HEK293 (cell line): ENCODE measurements at regions not wholly inside any gene's neighbourhood (a gene's known extent, or its start where the extent isn't known, plus 50 kb on each side); places are given as distances from the start of the nearest gene placed in this dataset.

Source experiments
- CTCF ChIA-PET: fragments of 350-600 bp; formaldehyde crosslinking; extraction: SDS; loops from one replicate; lab custom pipeline; 2021; ENCODE audit warnings: antibody characterized with exemption; lab: Yijun Ruan, JAX
- POLR2A ChIA-PET: fragments of 300-600 bp; formaldehyde crosslinking; extraction: SDS; loops from one replicate; lab custom pipeline; 2020; ENCODE audit warnings: antibody characterized with exemption, inconsistent platforms; lab: Yijun Ruan, JAX
- H3K27ac ChIP-seq: fragments of 200-500 bp; sonication (Bioruptor generic); 2 replicates; pipeline ENCODE4 v1.5.1; 2014; ENCODE audit warnings: low read depth, low read length, control low read depth, inconsistent platforms; ENCODE audit errors: extremely low read depth
- H3K36me3 ChIP-seq, 2 experiments: fragments of 200-500 bp in 1 of 2; sonication (Bioruptor generic) in 1 of 2; 1 replicate in 1 of 2; 2 replicates in 1 of 2; pipeline ENCODE4 v1.5.1; 2014 to 2017; ENCODE audit warnings: inconsistent platforms in 2 of 2, low read length in 2 of 2; ENCODE audit not compliant: control insufficient read depth in 2 of 2, insufficient read depth in 1 of 2
- H3K4me1 ChIP-seq: fragments of 200-500 bp; sonication (Bioruptor generic); 2 replicates; pipeline ENCODE4 v1.5.1; 2014; ENCODE audit warnings: mild to moderate bottlenecking, low read length, inconsistent platforms; ENCODE audit not compliant: control insufficient read depth, insufficient read depth
- H3K4me3 ChIP-seq: 2 replicates; pipeline ENCODE4 v1.5.1; 2011; ENCODE audit warnings: low read depth, mild to moderate bottlenecking, control low read depth, low read length, moderate library complexity
- H3K9me3 ChIP-seq: fragments of 200-500 bp; sonication (Bioruptor generic); 2 replicates; pipeline ENCODE4 v1.5.1; 2014; ENCODE audit warnings: low read depth, low read length, inconsistent platforms; ENCODE audit not compliant: control insufficient read depth, insufficient read depth
- KLF7 ChIP-seq: fragments of 450-650 bp; formaldehyde crosslinking; IDR thresholded peaks from 2 replicates; pipeline ENCODE4 v1.5.1; 2016; ENCODE audit warnings: missing biosample characterization, missing genetic modification characterization, borderline replicate concordance
- MYNN ChIP-seq: fragments of 450-650 bp; formaldehyde crosslinking; IDR thresholded peaks from 2 replicates; pipeline ENCODE4 v1.5.1; 2016; ENCODE audit warnings: missing biosample characterization, missing genetic modification characterization, borderline replicate concordance
- RBAK ChIP-seq: fragments of 450-650 bp; formaldehyde crosslinking; IDR thresholded peaks from 2 replicates; pipeline ENCODE4 v1.5.1; 2016; ENCODE audit warnings: missing biosample characterization, missing genetic modification characterization
- SETDB1 ChIP-seq: IDR thresholded peaks from one replicate; pipeline ENCODE4 v1.6.1; 2017; ENCODE audit warnings: mild to moderate bottlenecking, low read length, moderate library complexity, mixed read lengths; ENCODE audit not compliant: insufficient read length
- SP2 ChIP-seq: fragments of 450-650 bp; formaldehyde crosslinking; IDR thresholded peaks from 2 replicates; pipeline ENCODE4 v1.5.1; 2016; ENCODE audit warnings: missing biosample characterization, missing genetic modification characterization
- SP7 ChIP-seq: fragments of 450-650 bp; formaldehyde crosslinking; IDR thresholded peaks from 2 replicates; pipeline ENCODE4 v1.5.1; 2016; ENCODE audit warnings: missing biosample characterization, missing genetic modification characterization
- ZBTB20 ChIP-seq: fragments of 450-650 bp; formaldehyde crosslinking; IDR thresholded peaks from 2 replicates; pipeline ENCODE4 v1.5.1; 2016; ENCODE audit warnings: missing biosample characterization, missing genetic modification characterization
- ZFHX2 ChIP-seq: fragments of 450-650 bp; formaldehyde crosslinking; conservative IDR thresholded peaks from 2 replicates; pipeline ENCODE4 v1.5.1; 2016; ENCODE audit warnings: missing biosample characterization, missing genetic modification characterization
- ZNF19 ChIP-seq: fragments of 450-650 bp; formaldehyde crosslinking; IDR thresholded peaks from 2 replicates; pipeline ENCODE4; 2016; ENCODE audit warnings: missing biosample characterization, missing genetic modification characterization, low read depth
- ZNF24 ChIP-seq: fragments of 450-650 bp; formaldehyde crosslinking; IDR thresholded peaks from 2 replicates; pipeline ENCODE4 v1.5.1; 2016; ENCODE audit warnings: missing biosample characterization, missing genetic modification characterization
- ZNF266 ChIP-seq: fragments of 450-650 bp; formaldehyde crosslinking; IDR thresholded peaks from 2 replicates; pipeline ENCODE4 v1.5.1; 2016; ENCODE audit warnings: missing biosample characterization, missing genetic modification characterization, low read depth
- ZNF311 ChIP-seq: fragments of 450-650 bp; formaldehyde crosslinking; IDR thresholded peaks from 2 replicates; pipeline ENCODE4 v1.5.1; 2017; ENCODE audit warnings: missing biosample characterization, missing genetic modification characterization, borderline replicate concordance
- ZNF391 ChIP-seq: fragments of 450-650 bp; formaldehyde crosslinking; IDR thresholded peaks from 2 replicates; pipeline ENCODE4 v1.5.1; 2016; ENCODE audit warnings: low read depth, missing biosample characterization, missing genetic modification characterization, borderline replicate concordance
- ZNF510 ChIP-seq: fragments of 450-650 bp; formaldehyde crosslinking; IDR thresholded peaks from 2 replicates; pipeline ENCODE4 v1.5.1; 2018; ENCODE audit warnings: mild to moderate bottlenecking, missing genetic modification characterization, missing biosample characterization; ENCODE audit not compliant: insufficient replicate concordance
- ZNF514 ChIP-seq: fragments of 450-650 bp; formaldehyde crosslinking; IDR thresholded peaks from 2 replicates; pipeline ENCODE4 v1.5.1; 2016; ENCODE audit warnings: missing biosample characterization, missing genetic modification characterization
- ZNF530 ChIP-seq: fragments of 450-650 bp; formaldehyde crosslinking; IDR thresholded peaks from 2 replicates; pipeline ENCODE4 v1.5.1; 2016; ENCODE audit warnings: low read depth, missing biosample characterization, missing genetic modification characterization
- ZNF549 ChIP-seq: fragments of 450-650 bp; IDR thresholded peaks from 2 replicates; pipeline ENCODE4 v1.5.1; 2018; ENCODE audit warnings: missing biosample characterization, missing genetic modification characterization, mild to moderate bottlenecking, inconsistent platforms, moderate library complexity
- ZNF600 ChIP-seq: fragments of 450-650 bp; formaldehyde crosslinking; IDR thresholded peaks from 2 replicates; pipeline ENCODE4 v1.5.1; 2016; ENCODE audit warnings: missing biosample characterization, missing genetic modification characterization
- ZNF747 ChIP-seq: fragments of 450-650 bp; formaldehyde crosslinking; IDR thresholded peaks from 2 replicates; pipeline ENCODE4 v1.5.1; 2016; ENCODE audit warnings: missing biosample characterization, missing genetic modification characterization
- TF ChIP-seq, protein P1 (sequence below): fragments of 450-650 bp; formaldehyde crosslinking; IDR thresholded peaks from 2 replicates; pipeline ENCODE4 v1.5.1; 2016; ENCODE audit warnings: missing biosample characterization, missing genetic modification characterization, borderline replicate concordance
- TF ChIP-seq, protein P2 (sequence below): fragments of 450-650 bp; formaldehyde crosslinking; IDR thresholded peaks from 2 replicates; pipeline ENCODE4 v1.5.1; 2016; ENCODE audit warnings: missing biosample characterization, missing genetic modification characterization, low read depth
- TF ChIP-seq, protein P3 (sequence below): fragments of 450-650 bp; formaldehyde crosslinking; IDR thresholded peaks from 2 replicates; pipeline ENCODE4 v1.5.1; 2017; ENCODE audit warnings: missing biosample characterization, missing genetic modification characterization
- TF ChIP-seq, protein P4 (sequence below): fragments of 450-650 bp; formaldehyde crosslinking; IDR thresholded peaks from 2 replicates; pipeline ENCODE4 v1.5.1; 2016; ENCODE audit warnings: missing biosample characterization, missing genetic modification characterization

DNA sequence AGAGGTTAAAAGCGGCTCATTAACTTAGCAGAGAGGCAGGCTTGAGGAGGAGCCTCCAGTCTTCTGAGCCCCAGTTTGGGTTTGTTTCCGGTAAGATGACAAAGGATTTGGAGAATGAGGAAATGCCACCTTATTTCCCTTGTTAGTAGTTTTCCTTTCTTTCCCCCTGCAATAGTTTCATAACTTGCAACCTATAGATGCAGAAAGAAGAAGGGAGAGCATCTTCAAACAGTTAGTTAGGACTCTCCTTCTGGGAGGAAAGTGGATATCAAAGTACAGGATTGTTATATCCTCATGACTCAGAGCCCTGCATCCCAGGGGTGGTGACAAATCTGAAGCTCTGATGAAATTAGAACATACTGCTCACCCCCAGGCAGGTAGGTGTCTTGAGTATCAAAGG, 180.7 kb upstream of the SLC38A2 start:
- POLR2A ChIA-PET: no interaction called here
- Histone ChIP-seq H3K36me3 (no peaks in the 10 kb centered on the region), H3K27ac (no peak overlapping the region), H3K9me3 (no peaks in the 10 kb centered on the region), H3K4me1 (peaks cover 14% of the 10 kb centered on the region), H3K4me3 (no peak overlapping the region)
- TF ChIP-seq, protein P1, sequence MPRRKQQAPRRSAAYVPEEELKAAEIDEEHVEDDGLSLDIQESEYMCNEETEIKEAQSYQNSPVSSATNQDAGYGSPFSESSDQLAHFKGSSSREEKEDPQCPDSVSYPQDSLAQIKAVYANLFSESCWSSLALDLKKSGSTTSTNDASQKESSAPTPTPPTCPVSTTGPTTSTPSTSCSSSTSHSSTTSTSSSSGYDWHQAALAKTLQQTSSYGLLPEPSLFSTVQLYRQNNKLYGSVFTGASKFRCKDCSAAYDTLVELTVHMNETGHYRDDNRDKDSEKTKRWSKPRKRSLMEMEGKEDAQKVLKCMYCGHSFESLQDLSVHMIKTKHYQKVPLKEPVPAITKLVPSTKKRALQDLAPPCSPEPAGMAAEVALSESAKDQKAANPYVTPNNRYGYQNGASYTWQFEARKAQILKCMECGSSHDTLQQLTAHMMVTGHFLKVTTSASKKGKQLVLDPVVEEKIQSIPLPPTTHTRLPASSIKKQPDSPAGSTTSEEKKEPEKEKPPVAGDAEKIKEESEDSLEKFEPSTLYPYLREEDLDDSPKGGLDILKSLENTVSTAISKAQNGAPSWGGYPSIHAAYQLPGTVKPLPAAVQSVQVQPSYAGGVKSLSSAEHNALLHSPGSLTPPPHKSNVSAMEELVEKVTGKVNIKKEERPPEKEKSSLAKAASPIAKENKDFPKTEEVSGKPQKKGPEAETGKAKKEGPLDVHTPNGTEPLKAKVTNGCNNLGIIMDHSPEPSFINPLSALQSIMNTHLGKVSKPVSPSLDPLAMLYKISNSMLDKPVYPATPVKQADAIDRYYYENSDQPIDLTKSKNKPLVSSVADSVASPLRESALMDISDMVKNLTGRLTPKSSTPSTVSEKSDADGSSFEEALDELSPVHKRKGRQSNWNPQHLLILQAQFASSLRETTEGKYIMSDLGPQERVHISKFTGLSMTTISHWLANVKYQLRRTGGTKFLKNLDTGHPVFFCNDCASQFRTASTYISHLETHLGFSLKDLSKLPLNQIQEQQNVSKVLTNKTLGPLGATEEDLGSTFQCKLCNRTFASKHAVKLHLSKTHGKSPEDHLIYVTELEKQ (tag by site-specific recombination): no peak
- TF ChIP-seq ZBTB20 (tag by site-specific recombination) (peak; percentile 76), KLF7 (tag by site-specific recombination) (no peak)
- TF ChIP-seq, protein P2, sequence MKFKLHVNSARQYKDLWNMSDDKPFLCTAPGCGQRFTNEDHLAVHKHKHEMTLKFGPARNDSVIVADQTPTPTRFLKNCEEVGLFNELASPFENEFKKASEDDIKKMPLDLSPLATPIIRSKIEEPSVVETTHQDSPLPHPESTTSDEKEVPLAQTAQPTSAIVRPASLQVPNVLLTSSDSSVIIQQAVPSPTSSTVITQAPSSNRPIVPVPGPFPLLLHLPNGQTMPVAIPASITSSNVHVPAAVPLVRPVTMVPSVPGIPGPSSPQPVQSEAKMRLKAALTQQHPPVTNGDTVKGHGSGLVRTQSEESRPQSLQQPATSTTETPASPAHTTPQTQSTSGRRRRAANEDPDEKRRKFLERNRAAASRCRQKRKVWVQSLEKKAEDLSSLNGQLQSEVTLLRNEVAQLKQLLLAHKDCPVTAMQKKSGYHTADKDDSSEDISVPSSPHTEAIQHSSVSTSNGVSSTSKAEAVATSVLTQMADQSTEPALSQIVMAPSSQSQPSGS (tag by site-specific recombination): no peak
- CTCF ChIA-PET: no interaction called here

DNA sequence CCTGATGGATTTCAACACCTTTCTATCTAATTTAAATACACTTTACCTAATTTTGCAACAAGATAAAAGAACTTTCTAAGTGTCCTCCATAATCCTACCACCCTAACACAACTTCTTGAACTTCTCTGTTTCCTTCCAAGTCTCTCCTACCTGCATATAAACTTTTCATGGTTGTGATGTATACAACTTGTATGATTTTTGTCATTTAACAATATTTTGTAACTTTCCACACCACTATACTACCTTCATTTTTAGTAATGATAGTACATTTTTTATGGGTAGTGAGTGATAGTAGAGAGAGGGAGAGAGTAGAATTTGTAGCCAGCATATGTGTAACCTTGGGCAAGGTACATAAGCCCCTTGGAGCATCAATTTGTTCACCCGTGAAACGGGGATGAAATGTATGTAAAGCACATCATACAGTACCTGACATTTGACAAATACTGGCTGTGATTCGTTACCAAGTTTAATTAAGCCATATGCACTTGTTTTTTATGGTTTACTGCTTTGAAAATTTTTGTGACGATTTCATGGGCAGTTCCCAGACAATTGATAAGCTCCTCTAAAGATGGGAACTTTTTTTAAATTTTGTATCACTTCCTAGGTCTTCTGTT, 177.8 kb upstream of the SLC38A2 start:
- peaks cover 5% of the 10 kb centered on the region; the same call in 1 of the 2 replicates for H3K4me1 ChIP-seq
- H3K36me3 ChIP-seq: no peaks in the 10 kb centered on the region
- CTCF ChIA-PET: no interaction called here
- no peak overlapping the region for H3K4me3 ChIP-seq
- POLR2A ChIA-PET: no interaction called here
- H3K9me3 ChIP-seq: no peaks in the 10 kb centered on the region
- TF ChIP-seq RBAK (no peak), ZNF24 (no peak), ZFHX2 (tag by site-specific recombination) (no peak), SETDB1 (no peak), ZNF311 (tag by site-specific recombination) (no peak), ZNF514 (tag by site-specific recombination) (no peak), ZNF19 (tag by site-specific recombination) (no peak), ZNF600 (tag by site-specific recombination) (no peak), KLF7 (tag by site-specific recombination) (no peak), ZNF510 (tag by site-specific recombination) (no peak), ZNF530 (tag by site-specific recombination) (no peak), ZNF266 (tag by site-specific recombination) (no peak), ZNF747 (tag by site-specific recombination) (no peak), ZNF549 (tag by site-specific recombination) (no peak), ZNF391 (tag by site-specific recombination) (no peak), SP2 (tag by site-specific recombination) (no peak), SP7 (tag by site-specific recombination) (no peak), MYNN (tag by site-specific recombination) (no peak)
- TF ChIP-seq, protein P3, sequence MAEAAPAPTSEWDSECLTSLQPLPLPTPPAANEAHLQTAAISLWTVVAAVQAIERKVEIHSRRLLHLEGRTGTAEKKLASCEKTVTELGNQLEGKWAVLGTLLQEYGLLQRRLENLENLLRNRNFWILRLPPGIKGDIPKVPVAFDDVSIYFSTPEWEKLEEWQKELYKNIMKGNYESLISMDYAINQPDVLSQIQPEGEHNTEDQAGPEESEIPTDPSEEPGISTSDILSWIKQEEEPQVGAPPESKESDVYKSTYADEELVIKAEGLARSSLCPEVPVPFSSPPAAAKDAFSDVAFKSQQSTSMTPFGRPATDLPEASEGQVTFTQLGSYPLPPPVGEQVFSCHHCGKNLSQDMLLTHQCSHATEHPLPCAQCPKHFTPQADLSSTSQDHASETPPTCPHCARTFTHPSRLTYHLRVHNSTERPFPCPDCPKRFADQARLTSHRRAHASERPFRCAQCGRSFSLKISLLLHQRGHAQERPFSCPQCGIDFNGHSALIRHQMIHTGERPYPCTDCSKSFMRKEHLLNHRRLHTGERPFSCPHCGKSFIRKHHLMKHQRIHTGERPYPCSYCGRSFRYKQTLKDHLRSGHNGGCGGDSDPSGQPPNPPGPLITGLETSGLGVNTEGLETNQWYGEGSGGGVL: no peak
- TF ChIP-seq, protein P4, sequence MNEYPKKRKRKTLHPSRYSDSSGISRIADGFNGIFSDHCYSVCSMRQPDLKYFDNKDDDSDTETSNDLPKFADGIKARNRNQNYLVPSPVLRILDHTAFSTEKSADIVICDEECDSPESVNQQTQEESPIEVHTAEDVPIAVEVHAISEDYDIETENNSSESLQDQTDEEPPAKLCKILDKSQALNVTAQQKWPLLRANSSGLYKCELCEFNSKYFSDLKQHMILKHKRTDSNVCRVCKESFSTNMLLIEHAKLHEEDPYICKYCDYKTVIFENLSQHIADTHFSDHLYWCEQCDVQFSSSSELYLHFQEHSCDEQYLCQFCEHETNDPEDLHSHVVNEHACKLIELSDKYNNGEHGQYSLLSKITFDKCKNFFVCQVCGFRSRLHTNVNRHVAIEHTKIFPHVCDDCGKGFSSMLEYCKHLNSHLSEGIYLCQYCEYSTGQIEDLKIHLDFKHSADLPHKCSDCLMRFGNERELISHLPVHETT: no peak
- H3K27ac ChIP-seq: no peak overlapping the region
